GM19324 (cell line): ENCODE measurements at regions not wholly inside any gene's neighbourhood (a gene's known extent, or its start where the extent isn't known, plus 50 kb on each side); places are given as distances from the start of the nearest gene placed in this dataset.
"Not testable (repeated sequence)": the region's sequence is repeated elsewhere in the genome, so short reads cannot be mapped to it uniquely, and the experiment has no call there.

ENCODE experiments used
- ATAC-seq: cut with Tn5 transposase; IDR thresholded peaks from one replicate; pipeline ENCODE4 v1.9.1; 2021; ENCODE audit warnings: mild to moderate bottlenecking, moderate library complexity; ENCODE audit not compliant: unreplicated experiment, low FRiP score

DNA sequence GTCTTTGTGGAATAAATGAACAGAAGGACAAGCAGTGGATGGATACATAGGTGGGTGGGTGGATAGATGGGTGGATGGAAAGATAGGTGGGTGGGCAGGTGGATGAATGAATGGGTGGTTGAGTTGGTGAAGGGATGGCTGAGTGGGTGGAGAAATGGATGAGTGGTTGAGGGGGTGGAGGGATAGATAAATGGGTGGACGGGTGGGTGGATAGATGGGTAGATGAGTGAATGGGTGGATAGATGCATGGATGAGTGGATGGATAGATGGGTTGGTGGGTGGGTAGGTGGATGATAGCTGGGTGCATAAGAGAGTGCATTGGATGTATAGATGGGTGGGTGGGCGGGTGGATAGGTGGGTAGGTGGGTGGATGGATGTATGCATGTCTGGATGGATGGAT lies 63.5 kb downstream of the UNC93B1 start:
- ATAC-seq = not testable (repeated sequence)

DNA sequence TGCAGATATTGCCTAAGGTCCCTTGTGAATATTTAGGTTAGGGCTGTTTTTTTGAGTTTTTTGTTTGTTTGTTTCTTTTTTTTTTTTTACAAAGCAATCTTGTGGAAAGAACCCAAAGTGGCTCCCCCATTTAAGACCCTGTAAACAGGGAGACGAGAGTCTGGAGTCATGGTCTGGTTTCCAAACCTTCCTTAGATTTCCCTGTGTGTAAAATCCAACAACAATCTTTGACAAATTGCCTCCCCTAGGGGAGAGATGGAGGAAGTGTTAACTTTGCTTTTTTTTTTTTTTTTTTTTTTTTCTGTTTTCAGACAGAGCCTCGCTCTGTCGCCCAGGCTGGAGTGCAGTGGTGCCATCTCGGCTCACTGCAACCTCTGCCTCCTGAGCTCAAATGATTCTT lies 64.9 kb downstream of the UNC93B1 start:
- ATAC-seq = not testable (repeated sequence)

DNA sequence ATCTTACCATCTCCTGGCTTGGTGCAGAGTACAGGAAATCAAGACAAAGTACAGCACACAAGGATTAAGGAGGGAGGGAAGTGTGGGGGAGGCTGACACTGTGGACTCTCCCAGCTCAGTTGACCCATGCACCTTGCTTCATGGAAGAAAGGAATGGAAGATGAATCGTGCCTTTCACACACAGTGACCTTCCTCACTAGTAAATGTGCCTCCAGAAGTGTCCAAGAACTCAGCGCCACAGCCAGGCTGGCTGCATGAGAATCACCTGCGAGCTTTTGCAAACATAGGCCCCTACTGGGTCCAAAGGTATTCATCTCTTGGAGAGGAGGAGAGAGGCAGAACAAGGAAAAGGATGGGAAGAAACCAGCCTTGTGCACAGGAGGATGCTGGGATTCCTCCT lies 65.5 kb downstream of the UNC93B1 start:
- not testable (repeated sequence) for ATAC-seq

DNA sequence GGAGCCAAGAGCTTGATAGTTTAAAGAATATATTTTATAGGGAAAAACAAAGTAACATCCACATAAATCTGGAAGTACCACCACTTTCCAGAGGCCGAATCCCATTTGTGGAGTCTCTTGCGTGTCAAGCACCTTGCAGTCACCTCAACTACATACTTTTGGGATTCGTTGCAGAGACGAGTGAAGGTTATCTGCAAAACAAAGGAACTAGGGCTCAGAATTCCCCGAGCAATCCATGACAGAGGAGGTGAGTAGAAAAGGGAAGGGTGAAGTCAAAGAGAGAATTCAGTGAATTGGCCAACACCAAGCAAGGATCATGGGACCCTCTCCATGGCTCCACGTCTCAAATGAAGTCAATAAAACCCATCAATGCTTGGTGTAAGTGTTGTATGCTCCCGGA lies 80.3 kb downstream of the UNC93B1 start:
- not testable (repeated sequence) for ATAC-seq

DNA sequence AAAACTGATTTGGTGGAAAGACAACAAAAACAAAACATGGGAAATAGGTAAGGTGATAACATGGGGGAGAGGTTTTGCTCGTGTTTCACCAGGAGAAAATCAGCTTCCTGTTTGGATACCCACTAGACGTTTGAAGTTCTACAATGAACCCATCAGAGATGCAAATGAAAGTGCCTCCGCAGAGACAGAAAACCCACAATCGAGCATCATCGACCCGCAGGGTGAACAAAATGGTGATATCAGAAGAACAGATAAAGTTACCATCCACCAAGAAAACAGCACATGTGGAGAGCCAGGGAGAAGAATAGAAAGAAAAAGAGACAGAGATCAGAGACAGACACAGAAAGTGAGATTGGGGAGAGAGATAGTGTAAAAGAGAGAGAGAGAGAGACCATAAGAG lies 83.4 kb downstream of the UNC93B1 start:
- not testable (repeated sequence) for ATAC-seq

DNA sequence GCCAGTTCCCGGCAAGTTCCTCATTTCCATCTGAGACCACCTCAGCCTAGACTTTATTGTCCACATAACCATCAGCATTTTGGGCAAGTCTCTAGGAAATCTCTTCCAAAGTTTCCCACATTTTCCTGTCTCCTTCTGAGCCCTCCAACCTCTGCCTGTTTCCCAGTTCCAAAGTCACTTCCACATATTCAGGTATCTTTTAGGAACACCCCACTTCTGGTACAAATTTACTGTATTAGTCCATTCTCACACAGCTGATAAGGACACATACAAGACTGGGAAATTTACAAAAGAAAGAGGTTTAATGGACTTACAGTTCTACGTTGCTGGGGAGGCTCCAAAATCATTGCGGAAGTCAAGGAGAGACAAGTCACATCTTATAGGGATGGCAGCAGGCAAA lies 91.7 kb downstream of the UNC93B1 start:
- ATAC-seq = not testable (repeated sequence)

DNA sequence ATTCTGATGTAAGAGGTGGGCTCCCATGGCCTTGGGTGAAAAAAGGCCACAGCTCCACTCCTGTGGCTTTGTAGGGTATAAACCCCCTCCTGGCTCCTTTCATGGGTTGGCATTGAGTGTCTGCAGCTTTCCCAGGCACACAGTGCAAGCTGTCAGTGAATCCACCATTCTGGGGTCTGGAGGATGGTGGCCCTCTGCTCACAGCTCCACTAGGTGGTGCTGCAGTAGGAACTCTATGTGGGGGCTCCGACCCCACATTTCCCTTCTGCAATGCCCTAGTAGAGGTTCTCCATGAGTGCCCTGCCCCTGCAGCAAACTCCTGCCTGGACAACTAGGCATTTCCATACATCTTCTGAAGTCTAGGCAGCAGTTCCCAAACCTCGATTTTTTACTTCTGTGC lies 92.7 kb downstream of the UNC93B1 start:
- not testable (repeated sequence) for ATAC-seq

DNA sequence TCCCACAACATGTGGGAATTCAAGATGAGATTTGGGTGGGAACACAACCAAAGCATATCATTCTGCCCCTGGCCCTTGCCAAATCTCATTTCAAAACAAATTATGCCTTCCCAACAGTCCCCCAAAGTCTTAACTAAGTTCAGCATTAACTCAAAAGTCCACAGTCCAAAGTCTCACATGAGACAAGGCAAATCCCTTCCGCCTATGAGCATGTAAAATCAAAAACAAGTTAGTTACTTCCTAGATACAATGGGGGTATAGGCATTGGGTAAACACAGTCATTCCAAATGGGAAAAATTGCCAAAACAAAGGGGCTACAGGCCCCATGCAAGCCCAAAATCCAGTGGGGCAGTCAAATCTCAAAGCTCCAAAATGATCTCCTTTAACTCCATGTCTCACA lies 93.1 kb downstream of the UNC93B1 start:
- ATAC-seq = not testable (repeated sequence)

DNA sequence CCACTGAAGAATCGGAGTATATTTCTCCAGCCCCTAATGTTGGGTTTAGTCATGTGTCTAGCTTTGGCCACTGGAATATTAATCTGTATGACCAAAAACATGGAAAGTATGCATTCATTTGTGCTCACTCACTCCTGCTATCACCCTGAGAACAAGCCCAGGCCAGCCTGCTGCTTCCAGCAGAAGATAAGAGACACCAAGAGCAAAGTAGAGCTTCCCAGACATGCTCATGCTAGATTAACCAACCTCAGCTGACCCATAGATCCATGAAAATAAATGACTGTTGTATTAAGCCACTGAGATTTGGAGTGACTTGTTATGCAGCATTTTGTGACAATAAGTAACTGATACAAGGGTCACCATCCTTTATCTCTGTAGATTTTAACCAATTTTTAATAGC lies 96.9 kb downstream of the UNC93B1 start:
- not testable (repeated sequence) for ATAC-seq

DNA sequence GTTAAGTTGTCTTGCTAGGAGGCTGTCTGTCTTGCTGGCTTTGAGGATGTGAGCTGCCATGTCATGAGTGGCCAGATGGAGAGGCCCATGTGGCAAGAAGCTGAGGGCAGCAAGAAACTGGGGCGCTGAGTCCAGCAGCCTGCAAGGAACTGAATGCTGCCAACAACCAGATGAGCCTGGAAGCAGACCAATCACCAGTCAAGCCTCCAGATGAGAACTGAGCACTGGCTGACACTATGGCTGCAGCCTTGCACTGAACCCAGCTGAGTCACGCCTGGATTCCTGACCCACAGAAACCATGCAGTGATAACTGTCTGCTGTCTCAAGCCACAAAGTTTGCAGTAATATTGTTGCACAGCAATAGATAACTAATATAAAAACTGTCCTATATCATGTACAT lies 104.4 kb downstream of the UNC93B1 start:
- ATAC-seq = not testable (repeated sequence)

DNA sequence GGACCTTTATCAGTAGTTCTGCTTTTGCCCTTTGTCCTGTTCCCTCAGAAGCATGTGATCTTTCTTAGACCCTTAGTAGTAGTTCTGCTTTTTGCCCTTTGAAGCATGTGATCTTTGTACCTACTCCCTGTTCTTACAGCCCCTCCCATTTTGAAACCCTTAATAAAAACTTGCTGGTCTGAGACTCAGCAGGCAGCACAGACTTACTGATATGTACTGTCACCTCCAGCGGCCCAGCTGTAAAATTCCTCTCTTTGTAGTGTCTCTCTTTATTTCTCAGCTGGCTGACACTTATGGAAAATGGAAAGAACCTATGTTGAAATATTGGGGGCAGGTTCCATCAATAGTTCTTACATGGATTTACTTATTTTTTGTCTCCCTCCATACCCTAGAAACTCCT lies 110.4 kb downstream of the UNC93B1 start:
- not testable (repeated sequence) for ATAC-seq

DNA sequence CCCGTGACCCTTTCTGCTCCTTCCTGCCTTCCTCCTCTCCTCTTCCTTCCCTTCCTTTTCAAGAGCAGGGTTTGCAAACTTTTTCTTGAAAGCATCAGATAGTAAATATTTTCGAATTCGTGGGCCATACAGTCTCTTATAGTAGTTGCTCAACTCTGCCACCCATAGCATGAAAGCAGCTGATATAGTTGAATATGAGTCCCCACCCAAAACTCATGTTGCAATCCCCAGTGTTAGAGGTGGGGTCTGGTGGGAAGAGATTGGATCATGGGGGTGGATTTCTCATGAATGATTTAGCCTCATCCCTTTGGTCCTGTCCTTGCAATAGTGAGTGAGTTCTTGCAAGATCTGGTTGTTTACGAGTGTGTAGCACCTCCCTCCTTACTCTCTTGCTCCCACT lies 114.3 kb downstream of the UNC93B1 start:
- ATAC-seq = not testable (repeated sequence)

DNA sequence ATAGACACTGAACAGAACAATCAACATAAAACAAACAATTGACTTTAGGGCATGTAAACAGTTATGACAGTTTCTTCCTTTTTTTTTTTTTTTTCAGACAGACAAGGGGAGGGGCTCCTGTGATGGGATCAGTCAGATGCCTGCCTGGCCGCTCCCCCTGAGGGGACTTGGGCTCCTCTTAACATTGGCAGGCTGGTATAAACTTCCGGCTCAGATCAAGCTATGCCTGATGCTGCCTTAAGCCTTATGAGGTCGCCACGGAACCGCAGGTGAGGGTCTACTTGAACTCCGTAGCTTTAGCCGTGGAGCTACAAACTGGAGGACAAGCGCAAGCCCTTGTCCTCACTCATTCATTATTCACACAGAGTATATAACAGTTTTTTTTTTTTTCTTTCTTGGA lies 115.8 kb downstream of the UNC93B1 start:
- not testable (repeated sequence) for ATAC-seq

DNA sequence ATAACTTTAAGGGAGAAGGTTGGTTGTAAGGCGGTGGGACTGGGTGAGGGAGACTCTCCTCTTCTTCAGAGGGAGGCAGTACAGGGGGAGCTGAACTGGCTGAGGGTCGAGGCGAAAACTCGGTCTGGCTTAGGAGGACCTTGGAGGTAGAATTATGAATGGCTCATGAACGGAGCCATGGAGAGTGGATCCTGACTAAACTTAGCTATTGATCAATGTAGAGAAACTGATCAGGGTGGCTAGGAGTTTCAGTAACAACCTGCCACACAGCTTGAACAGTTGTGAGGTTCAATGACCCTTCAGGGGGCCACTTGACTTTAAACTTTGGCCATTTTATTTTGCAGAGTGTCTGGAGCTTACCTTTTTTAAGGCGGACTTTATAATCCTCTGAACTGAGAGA lies 117.2 kb downstream of the UNC93B1 start:
- ATAC-seq = not testable (repeated sequence)

DNA sequence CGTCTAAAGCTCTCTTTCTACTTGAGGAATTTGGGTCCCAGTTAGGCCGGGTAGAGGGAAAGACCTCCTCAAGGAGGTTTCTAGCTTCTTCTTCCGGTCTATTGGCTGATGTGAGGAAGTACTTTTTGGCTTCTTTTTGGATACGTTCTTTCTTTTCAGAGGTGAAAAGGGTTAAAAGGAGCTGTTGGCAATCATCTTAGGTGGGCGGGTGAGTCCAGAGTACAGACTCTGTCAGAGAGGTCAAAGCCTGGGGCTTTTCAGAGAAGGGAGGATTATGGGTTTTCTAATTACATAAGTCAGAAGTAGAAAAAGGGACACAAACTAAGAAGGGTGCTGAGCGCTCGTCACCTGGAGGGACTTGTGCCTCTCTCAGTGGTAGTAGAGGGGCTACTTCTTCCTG lies 117.7 kb downstream of the UNC93B1 start:
- not testable (repeated sequence) for ATAC-seq

DNA sequence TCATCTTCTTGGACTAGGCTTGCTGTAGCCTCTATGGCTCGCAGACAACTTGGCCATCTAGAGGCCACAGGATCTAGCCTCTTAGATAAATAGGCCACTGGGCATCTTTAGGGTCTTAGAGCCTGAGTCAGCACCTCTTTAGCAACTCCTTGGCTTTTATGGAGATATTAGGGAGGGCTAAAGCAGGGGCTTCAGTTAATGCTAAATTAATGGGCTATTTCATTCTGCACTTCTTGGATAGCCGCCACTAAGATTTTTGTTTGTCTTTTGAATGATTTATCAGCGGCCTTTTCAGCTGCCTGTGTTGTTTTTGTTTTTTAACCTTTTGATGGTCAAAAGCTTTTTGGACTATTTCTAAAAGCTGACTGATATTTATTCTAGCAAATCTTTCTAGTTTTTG lies 118.3 kb downstream of the UNC93B1 start:
- ATAC-seq = not testable (repeated sequence)

DNA sequence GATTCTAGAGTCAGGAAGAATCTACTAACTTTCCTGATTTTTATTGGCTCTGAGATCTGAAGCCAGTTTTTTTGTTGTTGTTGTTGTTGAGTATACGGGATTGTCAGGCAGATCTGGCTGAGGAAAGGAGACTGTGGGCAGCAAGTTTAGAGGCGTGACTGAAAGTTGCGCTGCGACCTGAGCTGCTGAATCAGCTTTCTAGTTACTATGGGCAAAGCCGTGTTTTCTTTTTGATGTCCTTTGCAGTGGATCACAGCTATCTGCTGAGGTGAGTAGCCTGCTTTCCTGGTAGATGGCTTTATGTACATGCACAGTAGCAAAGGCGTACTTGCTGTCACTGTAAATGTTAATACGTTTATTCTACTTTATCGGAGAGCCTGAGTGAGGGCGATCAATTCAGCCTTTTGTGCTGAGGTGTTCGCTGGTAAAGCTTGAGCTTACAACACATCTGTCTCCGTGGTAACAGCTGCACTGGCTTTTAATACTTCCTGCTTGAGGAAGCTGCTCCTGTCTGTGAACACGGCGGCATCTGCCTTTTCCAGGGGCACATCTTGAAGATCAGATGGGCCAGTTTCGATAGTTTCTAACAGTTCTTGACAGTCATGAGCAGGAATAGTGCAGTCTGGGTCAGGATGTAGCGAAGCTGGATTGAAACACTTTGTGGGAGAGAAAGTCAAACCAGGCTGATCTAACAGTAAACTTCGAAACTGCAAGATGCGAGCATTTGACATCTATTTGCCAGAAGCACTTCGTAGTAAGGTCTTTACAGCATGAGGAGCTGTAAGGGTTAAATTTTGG lies 118.9 kb downstream of the UNC93B1 start:
- ATAC-seq = not testable (repeated sequence)

DNA sequence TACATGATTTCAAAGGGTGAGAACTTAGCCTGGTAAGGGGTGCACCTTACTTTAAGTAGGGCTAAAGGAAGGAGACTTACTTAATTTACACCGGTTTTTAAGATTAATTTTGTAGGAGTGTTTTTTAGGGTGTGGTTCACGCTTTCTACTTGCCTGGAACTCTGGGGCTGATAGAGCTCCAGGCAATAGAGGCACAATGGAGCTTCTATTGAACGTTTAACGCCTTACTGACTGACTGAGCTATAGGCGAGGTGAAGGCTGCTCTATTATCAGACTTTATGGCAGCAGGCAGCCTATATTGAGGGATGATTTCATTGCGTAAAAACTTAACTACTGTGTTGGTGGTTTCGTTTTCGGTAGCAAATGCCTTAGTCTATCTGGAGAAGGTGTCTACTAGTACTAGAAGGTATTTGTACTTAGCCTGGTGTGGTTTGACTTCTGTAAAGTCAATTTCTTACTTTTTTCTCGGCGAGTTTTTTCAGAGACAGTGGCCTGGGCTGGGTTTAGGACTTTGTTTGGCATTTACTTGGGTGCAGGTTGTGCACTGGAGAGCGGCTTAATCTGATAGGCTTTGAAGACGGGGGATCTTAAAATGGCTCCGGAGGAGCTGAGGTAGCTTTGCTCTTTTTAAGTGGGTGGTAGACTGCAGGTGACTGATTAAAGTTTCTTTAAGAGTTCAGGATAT lies 119.7 kb downstream of the UNC93B1 start:
- not testable (repeated sequence) for ATAC-seq

DNA sequence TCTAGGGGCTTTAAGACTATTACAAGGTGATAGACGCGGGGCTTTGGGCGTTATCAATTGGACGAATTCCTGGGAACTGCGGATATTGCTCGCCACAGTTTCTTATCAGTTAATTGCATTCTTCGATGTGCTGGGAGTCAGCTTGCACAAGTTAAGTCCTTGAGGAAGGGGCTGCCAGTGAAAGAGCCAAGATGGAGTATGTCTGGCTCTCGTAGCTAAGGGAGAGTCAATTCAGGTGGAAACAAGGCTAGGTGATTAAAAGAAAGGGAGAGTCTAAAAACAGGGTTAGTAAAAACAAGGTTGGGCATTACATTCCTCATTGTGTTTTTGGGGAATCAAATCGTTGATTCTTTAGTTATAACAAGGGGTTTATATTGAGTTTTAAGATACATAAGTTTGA lies 121.6 kb downstream of the UNC93B1 start:
- ATAC-seq = not testable (repeated sequence)

DNA sequence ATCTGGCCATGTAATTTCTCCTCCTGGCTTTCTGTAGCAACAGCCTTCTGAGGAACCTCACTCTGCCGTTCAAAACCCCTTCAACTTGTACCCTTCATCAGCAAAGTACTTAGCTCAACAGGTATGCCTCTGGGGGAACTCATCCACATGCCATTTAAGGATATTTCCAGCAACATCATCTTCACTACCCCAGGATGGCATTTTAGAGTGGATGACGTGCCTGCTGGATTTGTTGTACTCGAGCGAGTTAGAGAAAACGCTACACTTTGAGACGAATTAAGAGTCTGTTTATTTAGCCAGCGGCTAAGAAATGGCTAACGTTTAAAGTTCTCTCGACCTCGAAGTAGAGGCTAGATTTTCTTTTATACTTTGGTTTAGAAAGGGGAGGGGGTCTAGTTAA lies 122.1 kb downstream of the UNC93B1 start:
- ATAC-seq = not testable (repeated sequence)

DNA sequence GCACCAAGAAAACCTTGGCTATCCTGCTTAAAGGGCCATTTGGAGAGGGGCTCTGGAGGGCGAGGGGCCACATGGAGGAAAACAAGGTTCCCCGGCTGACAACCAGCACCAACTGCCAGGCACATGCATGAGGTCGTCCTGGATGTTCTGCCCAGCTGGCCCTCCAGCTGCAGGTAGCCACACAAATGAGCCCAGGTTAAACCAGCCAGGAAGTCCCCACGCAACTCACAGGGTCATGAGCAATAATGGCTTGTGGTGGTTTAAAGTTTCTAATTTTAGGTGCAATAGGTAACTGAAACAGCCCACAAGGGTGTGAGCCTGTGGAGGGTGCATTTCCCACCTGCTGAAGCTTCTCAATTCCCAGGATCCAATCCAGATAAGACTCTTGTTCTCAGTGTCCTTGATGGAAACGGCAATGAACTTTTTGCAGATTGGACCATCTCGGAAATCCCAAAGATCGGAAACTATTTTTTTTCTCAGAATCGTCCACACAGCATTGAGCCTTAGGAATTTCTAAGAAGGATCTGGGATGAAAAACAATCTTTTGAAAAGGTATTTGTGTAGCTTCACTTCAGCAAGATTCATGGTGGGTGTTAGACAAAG lies 123.2 kb downstream of the UNC93B1 start:
- ATAC-seq = not testable (repeated sequence)
